Natural killer cell (primary cell): ENCODE measurements at regions not wholly inside any gene's neighbourhood (a gene's known extent, or its start where the extent isn't known, plus 50 kb on each side); places are given as distances from the start of the nearest gene placed in this dataset.

Experiments used
- ATAC-seq, 3 donors: fragments of 150-1000 bp in 2 of 3; fragments of 200-7000 bp in 1 of 3; cut with Tn5 transposase; 1 replicate in 1 of 3; 2 replicates in 2 of 3; pipeline ENCODE4 v1.10.0; 2021; ENCODE audit warnings: mild to moderate bottlenecking in 2 of 3, moderate library complexity in 2 of 3
- DNase-seq, 2 donors: peaks; one replicate each; pipeline versions ENCODE4 v3.0.0 to v3.0.0-alpha.2; 2013 to 2021; ENCODE audit warnings: mixed read lengths in 1 of 2
- H3K27ac ChIP-seq: one replicate; pipeline ENCODE4 v1.5.1; 2013; ENCODE audit warnings: mild to moderate bottlenecking, low read length
- H3K27me3 ChIP-seq: one replicate; pipeline ENCODE4 v1.6.1; 2013; ENCODE audit warnings: low read length; ENCODE audit not compliant: control insufficient read depth, insufficient read depth
- H3K36me3 ChIP-seq: one replicate; pipeline ENCODE4 v1.6.1; 2013; ENCODE audit warnings: low read length; ENCODE audit not compliant: control insufficient read depth, insufficient read depth
- H3K4me1 ChIP-seq: one replicate; pipeline ENCODE4 v1.6.1; 2013; ENCODE audit warnings: low read length; ENCODE audit not compliant: control insufficient read depth, insufficient read depth
- H3K4me3 ChIP-seq: one replicate; pipeline ENCODE4 v1.5.1; 2013; ENCODE audit warnings: low read length
- H3K9me3 ChIP-seq: one replicate; pipeline ENCODE4 v1.6.1; 2013; ENCODE audit warnings: low read length; ENCODE audit not compliant: control insufficient read depth, insufficient read depth
- H3K27ac Mint-ChIP-seq, 2 donors: one replicate each; pipeline ENCODE4 v1.8.0; 2022; ENCODE audit warnings: mild to moderate bottlenecking in 2 of 2, mixed read lengths in 2 of 2, moderate library complexity in 1 of 2
- H3K27me3 Mint-ChIP-seq, 2 donors: one replicate each; pipeline ENCODE4 v1.8.0; 2022; ENCODE audit warnings: low read depth in 2 of 2, mixed read lengths in 2 of 2
- H3K36me3 Mint-ChIP-seq: one replicate; pipeline ENCODE4 v1.8.0; 2022; ENCODE audit warnings: mixed read lengths
- H3K4me1 Mint-ChIP-seq, 2 donors: one replicate each; pipeline ENCODE4 v1.8.0; 2022; ENCODE audit warnings: mixed read lengths in 2 of 2
- H3K4me3 Mint-ChIP-seq: one replicate; pipeline ENCODE4 v1.8.0; 2022; ENCODE audit warnings: mild to moderate bottlenecking, moderate library complexity, mixed read lengths
- H3K9me3 Mint-ChIP-seq, 2 donors: one replicate each; pipeline ENCODE4 v1.8.0; 2022; ENCODE audit warnings: mixed read lengths in 2 of 2
- CTCF ChIP-seq: fragments of 200-600 bp; IDR thresholded peaks from one replicate; pipeline ENCODE4 v1.8.0; 2022; ENCODE audit warnings: antibody characterized with exemption
- WGBS: methylation state at CpG from one replicate; pipeline ENCODE4 v1.1.7; 2013; ENCODE audit warnings: missing lambda C conversion rate; ENCODE audit not compliant: insufficient coverage; 5-methylcytosine and 5-hydroxymethylcytosine counted together
- intact Hi-C: fragments of 100-400 bp; cut with micrococcal nuclease; formaldehyde crosslinking; loops from one replicate; pipeline ENCODE4 v1.14.2; 2022

- intact Hi-C loops = no loop called here
- H3K27me3 ChIP-seq = no peaks in the 10 kb centered on the region
- no peaks in the 10 kb centered on the region for H3K9me3 ChIP-seq
- WGBS = 80% methylated on average over 1 of the region's 1 CpG
- H3K36me3 Mint-ChIP-seq = no peaks in the 10 kb centered on the region
- no peaks in the 10 kb centered on the region for H3K4me1 Mint-ChIP-seq
- peaks cover 10 to 15% of the 10 kb centered on the region in 2 donors for H3K9me3 Mint-ChIP-seq
- TF ChIP-seq CTCF = no peak
- H3K27ac ChIP-seq = no peak overlapping the region
- ATAC-seq (no peak), DNase-seq (no peak)
- no peaks in the 10 kb centered on the region for H3K4me1 ChIP-seq
- no peaks in the 10 kb centered on the region for H3K27me3 Mint-ChIP-seq
- no peak overlapping the region for H3K4me3 ChIP-seq
- no peak overlapping the region for H3K27ac Mint-ChIP-seq
- no peak overlapping the region for H3K4me3 Mint-ChIP-seq
- no peaks in the 10 kb centered on the region for H3K36me3 ChIP-seq
These were observed 180.4 kb upstream of the NRXN1 start for GRCh38 chr2:51212374-51212773.

GRCh38 chr2:51208521-51208920 is 176.6 kb upstream of the NRXN1 start:
- no peaks in the 10 kb centered on the region for H3K27me3 Mint-ChIP-seq
- intact Hi-C loops = no loop called here
- no peak overlapping the region for H3K4me3 Mint-ChIP-seq
- ATAC-seq (no peak), DNase-seq (no peak)
- H3K27me3 ChIP-seq = no peaks in the 10 kb centered on the region
- no peaks in the 10 kb centered on the region for H3K36me3 ChIP-seq
- no peak for TF ChIP-seq CTCF
- WGBS = 9% methylated on average over 1 of the region's 1 CpG
- H3K36me3 Mint-ChIP-seq = peaks cover 7% of the 10 kb centered on the region
- no peaks in the 10 kb centered on the region for H3K4me1 Mint-ChIP-seq
- no peak overlapping the region for H3K27ac ChIP-seq
- no peaks in the 10 kb centered on the region for H3K4me1 ChIP-seq
- no peaks in the 10 kb centered on the region for H3K9me3 ChIP-seq
- no peak overlapping the region for H3K27ac Mint-ChIP-seq
- peaks cover 13 to 28% of the 10 kb centered on the region in 2 donors for H3K9me3 Mint-ChIP-seq
- H3K4me3 ChIP-seq = no peak overlapping the region

GRCh38 chr2:51201295-51201694 is 169.4 kb upstream of the NRXN1 start:
- H3K4me1 ChIP-seq = no peaks in the 10 kb centered on the region
- DNase-seq (no peak), ATAC-seq (no peak)
- Mint-ChIP-seq H3K36me3 (peaks cover 7% of the 10 kb centered on the region), H3K4me1 (no peaks in the 10 kb centered on the region), H3K27ac (no peak overlapping the region), H3K4me3 (no peak overlapping the region), H3K27me3 (no peaks in the 10 kb centered on the region), H3K9me3 (peaks cover 16 to 25% of the 10 kb centered on the region in 2 donors)
- no peaks in the 10 kb centered on the region for H3K9me3 ChIP-seq
- intact Hi-C loops = no loop called here
- no peaks in the 10 kb centered on the region for H3K27me3 ChIP-seq
- no peak for TF ChIP-seq CTCF
- no peak overlapping the region for H3K4me3 ChIP-seq
- H3K27ac ChIP-seq = no peak overlapping the region
- H3K36me3 ChIP-seq = no peaks in the 10 kb centered on the region

- Histone ChIP-seq H3K27ac (no peak overlapping the region), H3K36me3 (no peaks in the 10 kb centered on the region), H3K9me3 (peaks cover 20% of the 10 kb centered on the region), H3K27me3 (no peaks in the 10 kb centered on the region), H3K4me1 (no peaks in the 10 kb centered on the region), H3K4me3 (no peak overlapping the region)
- TF ChIP-seq CTCF = no peak
- DNase-seq (no peak), ATAC-seq (no peak)
- peaks cover 15 to 32% of the 10 kb centered on the region in 2 donors for H3K9me3 Mint-ChIP-seq
- H3K27me3 Mint-ChIP-seq = no peaks in the 10 kb centered on the region
- H3K27ac Mint-ChIP-seq = no peak overlapping the region
- H3K4me1 Mint-ChIP-seq = no peaks in the 10 kb centered on the region
- WGBS = 94% methylated on average over 8 of the region's 10 CpGs
- intact Hi-C loops = no loop called here
- peaks cover 30% of the 10 kb centered on the region for H3K36me3 Mint-ChIP-seq
- no peak overlapping the region for H3K4me3 Mint-ChIP-seq
These were observed 162.7 kb upstream of the NRXN1 start for GRCh38 chr2:51194656-51195055.
